MV-4-11 (cell line): ENCODE measurements at regions not wholly inside any gene's neighbourhood (a gene's known extent, or its start where the extent isn't known, plus 50 kb on each side); places are given as distances from the start of the nearest gene placed in this dataset.
"Not testable (repeated sequence)": the region's sequence is repeated elsewhere in the genome, so short reads cannot be mapped to it uniquely, and the experiment has no call there.

ENCODE experiments used
- DNase-seq: peaks from one replicate; lab custom pipeline; 2025; lab: John Stamatoyannopoulos, UW

GRCh38 chr22:47408409-47408808, 646.0 kb downstream of the TBC1D22A start:
- no peak for DNase-seq

- DNase-seq: no peak
These were observed 645.1 kb downstream of the TBC1D22A start for GRCh38 chr22:47407461-47408025.

- DNase-seq: no peak
These were observed 644.4 kb downstream of the TBC1D22A start for GRCh38 chr22:47406896-47407295.

GRCh38 chr22:47406180-47406834, 643.9 kb downstream of the TBC1D22A start:
- no peak for DNase-seq

GRCh38 chr22:47405222-47405621, 642.8 kb downstream of the TBC1D22A start:
- DNase-seq: not testable (repeated sequence)

- no peak for DNase-seq
These were observed 640.6 kb downstream of the TBC1D22A start for GRCh38 chr22:47402876-47403525.

GRCh38 chr22:47401976-47402770, 639.7 kb downstream of the TBC1D22A start:
- DNase-seq: no peak

- no peak for DNase-seq
These were observed 639.1 kb downstream of the TBC1D22A start for GRCh38 chr22:47401592-47401898.

GRCh38 chr22:47400701-47401591, 638.5 kb downstream of the TBC1D22A start:
- DNase-seq: no peak

GRCh38 chr22:47400131-47400530, 637.7 kb downstream of the TBC1D22A start:
- DNase-seq: not testable (repeated sequence)

- DNase-seq: no peak
These were observed 636.7 kb downstream of the TBC1D22A start for GRCh38 chr22:47398921-47399790.

- no peak for DNase-seq
These were observed 636.0 kb downstream of the TBC1D22A start for GRCh38 chr22:47398491-47398890.

GRCh38 chr22:47397673-47398072, 635.2 kb downstream of the TBC1D22A start:
- DNase-seq: no peak

GRCh38 chr22:47396515-47396914, 634.1 kb downstream of the TBC1D22A start:
- no peak for DNase-seq

GRCh38 chr22:47396105-47396504, 633.7 kb downstream of the TBC1D22A start:
- no peak for DNase-seq

GRCh38 chr22:47395481-47395880, 633.0 kb downstream of the TBC1D22A start:
- DNase-seq: no peak

GRCh38 chr22:47394504-47395440, 632.3 kb downstream of the TBC1D22A start:
- no peak for DNase-seq

GRCh38 chr22:47393191-47393590, 630.7 kb downstream of the TBC1D22A start:
- no peak for DNase-seq

GRCh38 chr22:47392729-47393128, 630.3 kb downstream of the TBC1D22A start:
- no peak for DNase-seq

GRCh38 chr22:47392054-47392347, 629.6 kb downstream of the TBC1D22A start:
- DNase-seq: no peak
